OCI-LY7 (cell line): ENCODE measurements at regions not wholly inside any gene's neighbourhood (a gene's known extent, or its start where the extent isn't known, plus 50 kb on each side); places are given as distances from the start of the nearest gene placed in this dataset.

Experiments
- BruUV-seq: library from RNA; stranded (reverse); fragments of 400-500 nt; replicated peaks from 2 replicates; lab custom pipeline; 2021; lab: Mats Ljungman, UMichigan
- CTCF ChIA-PET: fragments of 300-600 bp; sonication (Branson Sonifier 250); formaldehyde crosslinking; loops from one replicate; lab custom pipeline; 2022; ENCODE audit warnings: antibody characterized with exemption; ENCODE audit not compliant: unreplicated experiment; lab: Charles Lee
- POLR2A ChIA-PET: fragments of 300-600 bp; sonication (Branson Sonifier 250); formaldehyde crosslinking; loops from one replicate; lab custom pipeline; 2022; ENCODE audit warnings: antibody characterized with exemption; lab: Charles Lee
- DNase-seq: peaks from one replicate; pipeline ENCODE4 v3.0.0-alpha.2; 2015; ENCODE audit warnings: low spot score
- H2AFZ ChIP-seq: fragments of 200-600 bp; sonication (generic), shearing (Covaris generic); 2 replicates; pipeline ENCODE4 v1.6.1; 2014; ENCODE audit warnings: mild to moderate bottlenecking, antibody characterized with exemption, low read length, moderate library complexity
- H3K27ac ChIP-seq: fragments of 200-600 bp; sonication (generic); 2 replicates; pipeline ENCODE4 v1.5.1; 2014; ENCODE audit warnings: mixed run types, low read depth, mild to moderate bottlenecking, moderate library complexity, low read length, inconsistent platforms; ENCODE audit not compliant: poor library complexity, severe bottlenecking
- H3K36me3 ChIP-seq: fragments of 200-600 bp; sonication (generic); 2 replicates; pipeline ENCODE4 v1.6.1; 2014; ENCODE audit warnings: mild to moderate bottlenecking, antibody characterized with exemption, low read length, moderate library complexity, mixed read lengths; ENCODE audit not compliant: insufficient read depth
- H3K4me1 ChIP-seq: fragments of 200-600 bp; sonication (generic); 2 replicates; pipeline ENCODE4 v1.5.1; 2014; ENCODE audit warnings: mild to moderate bottlenecking, low read length; ENCODE audit not compliant: insufficient read depth, poor library complexity, severe bottlenecking
- H3K4me2 ChIP-seq: fragments of 200-600 bp; sonication (generic); 2 replicates; pipeline ENCODE4 v1.6.1; 2014; ENCODE audit warnings: mild to moderate bottlenecking, low read length
- H3K4me3 ChIP-seq: fragments of 200-600 bp; sonication (generic); 2 replicates; pipeline ENCODE4 v1.5.1; 2014; ENCODE audit warnings: mild to moderate bottlenecking, low read depth, low read length; ENCODE audit not compliant: poor library complexity, severe bottlenecking
- H3K79me2 ChIP-seq: fragments of 200-600 bp; sonication (generic); 2 replicates; pipeline ENCODE4 v1.6.1; 2016; ENCODE audit warnings: low read depth, mild to moderate bottlenecking, low read length, moderate library complexity, mixed read lengths; ENCODE audit not compliant: insufficient read depth
- H3K9me2 ChIP-seq: fragments of 200-600 bp; sonication (generic); 2 replicates; pipeline ENCODE4 v1.6.1; 2016; ENCODE audit warnings: mild to moderate bottlenecking, low read length, mixed read lengths; ENCODE audit not compliant: insufficient read depth
- H3K9me3 ChIP-seq: fragments of 200-600 bp; sonication (generic); 2 replicates; pipeline ENCODE4 v1.6.1; 2014; ENCODE audit warnings: mild to moderate bottlenecking, mixed run types, low read length, mixed read lengths
- H4K20me1 ChIP-seq: fragments of 200-600 bp; sonication (generic); 2 replicates; pipeline ENCODE4 v1.6.1; 2014; ENCODE audit warnings: mild to moderate bottlenecking, antibody characterized with exemption, low read length, moderate library complexity, mixed read lengths; ENCODE audit not compliant: insufficient read depth
- CTCF ChIP-seq: fragments of 200-600 bp; sonication (generic); conservative IDR thresholded peaks from 2 replicates; pipeline ENCODE4 v1.5.1; 2014; ENCODE audit warnings: mild to moderate bottlenecking, antibody characterized with exemption, low read length, moderate library complexity, mixed read lengths
- EZH2phosphoT487 ChIP-seq: fragments of 200-600 bp; sonication (generic); IDR thresholded peaks from 2 replicates; pipeline ENCODE4 v1.6.1; 2018; ENCODE audit warnings: low read depth, borderline replicate concordance, mild to moderate bottlenecking, mixed run types, antibody characterized with exemption, low read length, moderate library complexity, mixed read lengths
- intact Hi-C: fragments of 100-400 bp; cut with micrococcal nuclease; formaldehyde crosslinking; loops from one replicate; pipeline ENCODE4 v1.10.0; 2022; ENCODE audit not compliant: unreplicated experiment

- TF ChIP-seq CTCF (no peak), EZH2phosphoT487 (no peak)
- H3K9me2 ChIP-seq: no peaks in the 10 kb centered on the region
- no peaks in the 10 kb centered on the region for H3K9me3 ChIP-seq
- H3K79me2 ChIP-seq: no peaks in the 10 kb centered on the region
- no peak overlapping the region for H3K4me3 ChIP-seq
- H4K20me1 ChIP-seq: no peaks in the 10 kb centered on the region
- DNase-seq: no peak
- no peak overlapping the region for H3K27ac ChIP-seq
- intact Hi-C loops: no loop called here
- no peaks in the 10 kb centered on the region for H3K4me1 ChIP-seq
- BruUV-seq: no TSS peak
- H3K4me2 ChIP-seq: no peak overlapping the region
- no peaks in the 10 kb centered on the region for H3K36me3 ChIP-seq
- POLR2A ChIA-PET: interaction anchor here (0.7 kb wide), 2 partner anchors 997 to 1246 kb away, joined by 3 read pairs; no protein-coding TSS in a partner anchor
- CTCF ChIA-PET: no interaction called here
- no peak overlapping the region for H2AFZ ChIP-seq
Measured at GRCh38 chr4:180913750-180914149, 1329.5 kb upstream of the TENM3 start.

GRCh38 chr4:180923486-180923885 lies 1319.7 kb upstream of the TENM3 start:
- intact Hi-C loops: no loop called here
- no TSS peak for BruUV-seq
- no peak overlapping the region for H2AFZ ChIP-seq
- POLR2A ChIA-PET: no interaction called here
- no peak overlapping the region for H3K27ac ChIP-seq
- no peak overlapping the region for H3K4me3 ChIP-seq
- no peaks in the 10 kb centered on the region for H3K9me2 ChIP-seq
- no peak for DNase-seq
- no peaks in the 10 kb centered on the region for H3K4me1 ChIP-seq
- H3K79me2 ChIP-seq: no peaks in the 10 kb centered on the region
- no peaks in the 10 kb centered on the region for H4K20me1 ChIP-seq
- TF ChIP-seq EZH2phosphoT487 (no peak), CTCF (no peak)
- no peaks in the 10 kb centered on the region for H3K36me3 ChIP-seq
- H3K9me3 ChIP-seq: no peaks in the 10 kb centered on the region
- no peak overlapping the region for H3K4me2 ChIP-seq
- CTCF ChIA-PET: no interaction called here

- BruUV-seq: no TSS peak
- no peak overlapping the region for H2AFZ ChIP-seq
- H3K9me2 ChIP-seq: no peaks in the 10 kb centered on the region
- no peak for TF ChIP-seq CTCF
- no peak for TF ChIP-seq EZH2phosphoT487
- no peak overlapping the region for H3K27ac ChIP-seq
- intact Hi-C loops: no loop called here
- no peaks in the 10 kb centered on the region for H3K36me3 ChIP-seq
- no peaks in the 10 kb centered on the region for H3K9me3 ChIP-seq
- no peaks in the 10 kb centered on the region for H3K79me2 ChIP-seq
- POLR2A ChIA-PET: no interaction called here
- no peaks in the 10 kb centered on the region for H4K20me1 ChIP-seq
- H3K4me2 ChIP-seq: no peak overlapping the region
- no peak for DNase-seq
- no peaks in the 10 kb centered on the region for H3K4me1 ChIP-seq
- CTCF ChIA-PET: no interaction called here
- no peak overlapping the region for H3K4me3 ChIP-seq
Measured at GRCh38 chr4:180925805-180926204, 1317.4 kb upstream of the TENM3 start.
